ENCODE measurements at regions not wholly inside any gene's neighbourhood (a gene's known extent, or its start where the extent isn't known, plus 50 kb on each side); places are given as distances from the start of the nearest gene placed in this dataset.

GRCh38 chr9:108057421-108058134, 568.0 kb upstream of the KLF4 start:
- Histone ChIP-seq H3K4me1 (ENCODE audit: control insufficient read depth in 4 of 4, insufficient read depth in 4 of 4, low read length in 3 of 4) (no peaks in the 10 kb centered on the region), H3K27ac (ENCODE audit: low read depth in 1 of 2, low read length in 2 of 2) (no peak overlapping the region), H3K9ac (ENCODE audit: low read depth in 1 of 2, low read length in 2 of 2) (no peak overlapping the region), H3K4me3 (ENCODE audit: low read depth in 1 of 3, low read length in 3 of 3) (no peak overlapping the region), H3K9me3 (ENCODE audit: control insufficient read depth in 4 of 4, low read length in 3 of 4) (no peaks in the 10 kb centered on the region), H3K36me3 (ENCODE audit: control insufficient read depth in 4 of 4, insufficient read depth in 3 of 4, low read depth in 1 of 4, low read length in 3 of 4) (no peaks in the 10 kb centered on the region), H3K27me3 (ENCODE audit: control insufficient read depth in 4 of 4, insufficient read depth in 4 of 4, low read length in 3 of 4) (peaks cover 0 to 3% (median 0%) of the 10 kb centered on the region in 4 donors)
- DNase-seq (ENCODE audit: low spot score): no peak
- 75% methylated on average over 7 of the region's 7 CpGs for WGBS
- TF ChIP-seq RAD21 (IDR thresholded peaks at IDR 0.05) (no peak), REST (IDR thresholded peaks at IDR 0.05) (no peak), JUND (IDR thresholded peaks at IDR 0.05) (no peak), HNF4G (IDR thresholded peaks at IDR 0.05) (no peak), EGR1 (IDR thresholded peaks at IDR 0.05; ENCODE audit: low read depth in 2 of 2) (no peak), ATF3 (IDR thresholded peaks at IDR 0.05) (no peak), NR2F2 (IDR thresholded peaks at IDR 0.05) (no peak), SP1 (IDR thresholded peaks at IDR 0.05) (no peak), YY1 (IDR thresholded peaks at IDR 0.05) (no peak), RXRA (IDR thresholded peaks at IDR 0.05) (no peak), CTCF (IDR thresholded peaks at IDR 0.05; ENCODE audit: low read depth, low read length, missing input control) (no peak), ZBTB33 (IDR thresholded peaks at IDR 0.05) (no peak)

- no peaks in the 10 kb centered on the region for H3K4me1 ChIP-seq (ENCODE audit: control insufficient read depth in 4 of 4, insufficient read depth in 4 of 4, low read length in 3 of 4)
These were observed 567.3 kb upstream of the KLF4 start for GRCh38 chr9:108056805-108057386.

More at GRCh38 chr9:108056805-108057386, 567.3 kb upstream of the KLF4 start:
- WGBS: 59% methylated on average over 1 of the region's 1 CpG
- no peak overlapping the region for H3K4me3 ChIP-seq (ENCODE audit: low read depth in 1 of 3, low read length in 3 of 3)
- no peak overlapping the region for H3K27ac ChIP-seq (ENCODE audit: low read depth in 1 of 2, low read length in 2 of 2)
- no peak overlapping the region for H3K9ac ChIP-seq (ENCODE audit: low read depth in 1 of 2, low read length in 2 of 2)
- H3K36me3 ChIP-seq (ENCODE audit: control insufficient read depth in 4 of 4, insufficient read depth in 3 of 4, low read depth in 1 of 4, low read length in 3 of 4): no peaks in the 10 kb centered on the region
- H3K27me3 ChIP-seq (ENCODE audit: control insufficient read depth in 4 of 4, insufficient read depth in 4 of 4, low read length in 3 of 4): peaks cover 0 to 8% (median 0%) of the 10 kb centered on the region in 4 donors
- no peak for DNase-seq (ENCODE audit: low spot score)
- TF ChIP-seq JUND (IDR thresholded peaks at IDR 0.05) (no peak), RXRA (IDR thresholded peaks at IDR 0.05) (no peak), EGR1 (IDR thresholded peaks at IDR 0.05; ENCODE audit: low read depth in 2 of 2) (no peak), YY1 (IDR thresholded peaks at IDR 0.05) (no peak)
- H3K9me3 ChIP-seq (ENCODE audit: control insufficient read depth in 4 of 4, low read length in 3 of 4): no peaks in the 10 kb centered on the region
